HG03457 (cell line): ENCODE measurements at regions not wholly inside any gene's neighbourhood (a gene's known extent, or its start where the extent isn't known, plus 50 kb on each side); places are given as distances from the start of the nearest gene placed in this dataset.
"Not testable (repeated sequence)": the region's sequence is repeated elsewhere in the genome, so short reads cannot be mapped to it uniquely, and the experiment has no call there.

Source experiments
- ATAC-seq: cut with Tn5 transposase; IDR thresholded peaks from one replicate; pipeline ENCODE4 v1.9.1; 2021; ENCODE audit warnings: moderate number of reproducible peaks; ENCODE audit not compliant: unreplicated experiment

DNA sequence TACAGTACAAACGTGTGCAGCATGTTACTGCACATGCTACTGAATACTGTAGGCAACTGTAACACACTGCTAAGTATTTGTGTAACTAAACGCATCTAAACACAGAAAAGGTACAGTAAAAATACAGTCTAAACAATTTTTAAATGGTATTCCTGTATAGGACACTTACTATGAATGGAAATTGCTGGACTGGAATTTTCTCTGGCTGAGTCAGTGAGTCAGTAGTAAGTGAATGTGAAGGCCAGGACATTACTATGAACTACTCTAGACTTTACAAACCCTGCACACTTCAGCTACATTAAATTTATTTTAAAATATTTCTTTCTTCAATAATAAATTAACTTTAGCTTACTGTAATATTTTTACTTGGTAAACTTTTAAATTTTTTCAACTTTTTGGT lies 225.0 kb upstream of the TENT5A start:
- ATAC-seq, result no peak

DNA sequence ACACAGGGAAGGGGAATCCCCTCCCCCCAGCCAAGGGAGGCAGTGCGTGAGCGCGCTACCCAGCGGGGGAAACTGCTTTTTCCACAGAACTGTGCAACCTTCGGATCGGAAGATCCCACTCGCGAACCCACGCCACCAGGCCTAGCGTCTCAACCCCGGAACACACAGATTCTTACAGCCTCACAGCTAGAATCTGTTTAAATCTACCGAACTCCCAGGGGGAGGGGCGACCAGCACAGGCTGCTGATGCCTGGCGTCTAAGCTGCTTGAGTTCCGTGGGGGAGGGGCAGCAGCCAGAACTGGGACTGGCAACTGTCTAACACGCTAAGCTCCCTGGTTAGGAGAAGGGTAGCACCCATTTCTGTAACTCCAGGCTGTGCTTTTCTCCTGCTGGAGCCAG lies 217.3 kb upstream of the TENT5A start:
- no peak for ATAC-seq

GRCh38 chr6:81969011-81969410 lies 216.5 kb upstream of the TENT5A start:
- ATAC-seq, result no peak

- no peak for ATAC-seq
These were observed 214.5 kb upstream of the TENT5A start for GRCh38 chr6:81966968-81967367.

- ATAC-seq, result no peak
These were observed 209.7 kb upstream of the TENT5A start for GRCh38 chr6:81962198-81962597.

- ATAC-seq, result no peak
These were observed 198.4 kb upstream of the TENT5A start for GRCh38 chr6:81950877-81951276.

DNA sequence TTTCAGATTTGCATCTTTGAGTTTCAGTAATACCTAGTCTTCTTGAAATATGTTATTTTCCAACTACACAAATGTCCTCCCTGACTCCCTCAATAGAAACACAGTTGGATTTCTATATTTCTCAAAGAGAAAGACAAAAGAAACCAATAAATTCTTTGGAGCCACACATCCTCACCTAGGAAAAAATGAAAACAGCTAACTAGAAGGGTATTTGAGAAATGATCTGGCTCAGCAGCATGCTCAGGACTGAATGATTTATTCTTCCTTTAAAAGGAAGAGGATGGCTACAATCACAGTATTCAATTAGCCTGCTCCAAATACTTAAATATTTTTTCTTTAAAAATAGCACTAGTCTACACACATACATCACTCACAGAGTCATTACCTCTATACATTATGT lies 196.4 kb upstream of the TENT5A start:
- ATAC-seq, result no peak

- ATAC-seq, result not testable (repeated sequence)
These were observed 195.7 kb upstream of the TENT5A start for GRCh38 chr6:81948196-81948595.

- ATAC-seq, result no peak
These were observed 192.2 kb upstream of the TENT5A start for GRCh38 chr6:81944661-81945060.

DNA sequence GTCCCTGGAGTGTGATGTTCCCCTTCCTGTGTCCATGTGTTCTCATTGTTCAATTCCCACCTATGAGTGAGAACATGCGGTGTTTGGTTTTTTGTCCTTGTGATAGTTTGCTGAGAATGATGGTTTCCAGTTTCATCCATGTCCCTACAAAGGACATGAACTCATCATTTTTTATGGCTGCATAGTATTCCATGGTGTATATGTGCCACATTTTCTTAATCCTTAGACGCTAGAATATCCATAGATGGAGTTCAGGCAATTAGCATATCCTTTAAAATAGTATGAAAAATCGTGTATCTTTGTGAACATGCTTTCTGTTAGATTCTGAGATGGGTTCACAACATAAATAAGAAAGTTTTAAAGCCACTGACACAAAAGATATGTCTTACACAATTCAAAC lies 190.4 kb upstream of the TENT5A start:
- not testable (repeated sequence) for ATAC-seq

DNA sequence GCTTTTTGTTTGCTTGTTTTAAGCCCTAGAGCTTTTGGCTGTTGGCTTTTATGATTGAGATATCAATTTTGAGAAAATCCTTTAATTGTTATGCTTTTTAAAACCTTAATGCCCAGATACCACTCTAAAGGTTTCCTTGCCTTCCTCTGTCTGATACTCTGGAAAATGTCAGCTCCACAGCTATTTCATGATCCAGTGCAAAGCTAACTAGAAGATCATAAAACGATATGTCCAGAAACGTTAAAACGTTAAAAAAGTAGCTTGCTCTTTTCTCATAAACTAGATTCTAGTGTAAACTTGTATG lies 189.5 kb upstream of the TENT5A start:
- no peak for ATAC-seq

GRCh38 chr6:81940451-81940985 lies 188.0 kb upstream of the TENT5A start:
- ATAC-seq, result no peak

GRCh38 chr6:81939766-81940165 lies 187.3 kb upstream of the TENT5A start:
- ATAC-seq, result no peak

DNA sequence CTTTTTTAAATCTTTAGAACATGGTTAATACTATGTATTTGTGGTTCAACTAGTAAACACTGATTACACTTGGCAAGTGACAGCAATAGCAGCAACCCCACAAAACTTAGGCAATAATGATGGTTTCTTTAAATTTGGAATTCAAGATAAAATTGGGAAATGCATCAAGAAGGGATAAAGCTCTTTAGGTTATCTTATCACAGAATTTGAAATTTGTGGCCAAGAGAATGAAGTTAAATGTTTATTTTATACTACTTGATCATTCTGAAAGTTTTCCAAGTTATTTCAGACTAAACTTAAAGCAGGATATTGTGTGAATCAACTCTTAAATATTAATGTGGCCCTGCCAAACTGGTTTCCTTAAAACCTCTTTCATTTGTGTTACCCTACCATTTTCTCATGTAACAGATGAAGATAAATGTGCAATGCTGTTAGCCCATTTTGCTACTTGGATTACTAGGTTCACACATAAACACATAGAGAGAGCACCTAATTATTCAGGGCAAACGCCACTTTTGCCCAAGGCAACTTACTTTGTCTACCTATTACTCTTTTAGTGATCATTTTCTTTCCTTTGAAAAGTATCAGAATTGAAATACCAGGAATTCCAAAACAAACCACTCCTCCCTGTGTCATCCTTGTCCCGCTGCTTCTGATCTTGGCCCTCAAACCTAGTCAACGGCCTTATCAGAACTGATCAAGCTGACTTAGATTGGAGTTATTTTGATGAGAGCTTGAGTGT lies 186.7 kb upstream of the TENT5A start:
- no peak for ATAC-seq

- ATAC-seq, result no peak
These were observed 185.8 kb upstream of the TENT5A start for GRCh38 chr6:81938014-81938856.

- ATAC-seq, result no peak
These were observed 184.9 kb upstream of the TENT5A start for GRCh38 chr6:81937296-81937937.

- ATAC-seq, result no peak
These were observed 182.5 kb upstream of the TENT5A start for GRCh38 chr6:81934936-81935335.

DNA sequence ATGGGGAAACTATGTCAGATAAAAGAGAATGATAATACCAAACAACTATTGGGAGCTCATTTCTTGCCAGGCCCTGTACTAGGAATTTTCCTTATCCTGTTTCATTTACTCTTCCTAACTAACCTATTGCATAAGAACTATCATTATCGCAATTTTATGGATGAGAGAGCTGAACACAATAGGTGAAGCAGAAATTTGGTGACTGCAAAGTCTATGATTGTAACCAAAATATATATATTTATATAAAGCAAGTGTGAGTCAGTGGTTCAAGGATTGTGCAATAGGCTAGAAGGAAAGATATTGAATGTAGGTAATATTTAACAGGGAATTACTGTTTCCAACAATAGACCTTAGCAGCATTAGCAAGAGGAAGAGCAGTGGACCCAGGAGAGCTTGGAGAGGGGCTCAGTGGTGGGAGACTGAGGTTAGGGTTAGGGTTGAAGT lies 181.1 kb upstream of the TENT5A start:
- no peak for ATAC-seq

- ATAC-seq, result no peak
These were observed 180.6 kb upstream of the TENT5A start for GRCh38 chr6:81933089-81933488.

GRCh38 chr6:81932448-81932847 lies 180.0 kb upstream of the TENT5A start:
- not testable (repeated sequence) for ATAC-seq

DNA sequence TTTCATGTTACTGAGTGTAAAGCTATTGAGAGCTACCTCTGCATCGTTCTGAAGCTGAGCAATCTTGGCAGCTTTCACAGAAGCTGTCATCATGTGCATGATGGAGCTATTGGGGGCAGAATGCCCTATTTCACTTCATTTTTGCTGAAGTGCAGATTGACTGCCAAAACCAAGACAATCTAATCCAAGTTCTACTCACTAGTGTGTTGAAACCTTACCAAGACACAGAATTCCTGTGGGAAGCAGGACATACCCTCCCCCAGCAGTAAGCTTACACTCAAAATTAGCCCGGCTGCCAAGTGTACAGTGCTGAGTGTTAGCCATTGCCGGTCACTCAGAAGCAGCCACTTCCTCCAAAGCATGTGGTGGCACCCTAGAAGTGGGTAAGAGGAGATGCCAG lies 177.3 kb upstream of the TENT5A start:
- ATAC-seq, result no peak

- ATAC-seq, result no peak
These were observed 172.7 kb upstream of the TENT5A start for GRCh38 chr6:81925201-81925600.
